GM12865 (cell line): ENCODE measurements at regions not wholly inside any gene's neighbourhood (a gene's known extent, or its start where the extent isn't known, plus 50 kb on each side); places are given as distances from the start of the nearest gene placed in this dataset.
A peak's percentile ranks its signal among the peaks of the same experiment; 100 is the strongest.

Experiments
- DNase-seq: peaks from one replicate; pipeline ENCODE4 v3.0.0; 2010; ENCODE audit warnings: low read depth
- H3K4me3 ChIP-seq: 2 replicates; pipeline ENCODE4 v1.5.1; 2011; ENCODE audit warnings: mild to moderate bottlenecking, low read depth, low read length, control low read depth
- CTCF ChIP-seq: IDR thresholded peaks from 2 replicates; pipeline ENCODE4 v1.5.1; 2011; ENCODE audit warnings: low read length, control low read depth, low read depth, inconsistent platforms; ENCODE audit not compliant: insufficient read depth; ENCODE audit errors: missing control alignments

DNA sequence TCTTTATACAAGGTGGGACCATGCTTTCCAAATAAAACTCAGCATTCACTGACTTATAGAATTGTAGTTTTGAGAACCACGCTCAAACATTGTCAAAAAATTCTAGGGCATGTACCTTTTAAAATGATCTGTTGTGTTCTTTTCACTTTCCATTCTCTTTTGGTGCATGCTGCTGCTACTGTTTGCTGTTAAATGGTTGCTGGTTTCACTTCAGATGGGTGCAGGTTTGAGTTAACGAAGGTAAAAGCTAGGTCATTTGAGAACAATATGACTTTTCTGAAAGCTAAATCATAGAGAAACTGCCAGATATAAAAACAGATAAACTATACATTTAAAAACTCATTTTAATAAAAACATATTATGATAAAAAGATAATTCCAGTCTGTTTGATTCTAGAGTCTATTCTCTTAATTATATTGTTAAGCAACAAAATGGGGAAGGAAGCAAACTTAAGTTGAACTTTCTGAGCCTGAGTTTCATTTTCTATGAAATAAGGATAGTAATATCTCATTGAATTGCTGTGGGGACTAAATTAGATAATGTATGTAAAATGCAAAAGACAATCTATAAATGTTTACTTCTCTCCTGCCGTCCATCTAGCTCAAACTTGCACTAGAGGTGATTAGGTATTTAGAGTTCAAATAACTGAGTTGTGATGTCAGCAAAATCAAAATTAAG is 82.4 kb downstream of the OXSM start:
- peak overlapping the region; percentile 15; the same call in 1 of the 2 replicates for H3K4me3 ChIP-seq
- TF ChIP-seq CTCF, result no peak
- peak; percentile 68 for DNase-seq

GRCh38 chr3:25883492-25883891 is 93.6 kb downstream of the OXSM start:
- TF ChIP-seq CTCF, result no peak

DNA sequence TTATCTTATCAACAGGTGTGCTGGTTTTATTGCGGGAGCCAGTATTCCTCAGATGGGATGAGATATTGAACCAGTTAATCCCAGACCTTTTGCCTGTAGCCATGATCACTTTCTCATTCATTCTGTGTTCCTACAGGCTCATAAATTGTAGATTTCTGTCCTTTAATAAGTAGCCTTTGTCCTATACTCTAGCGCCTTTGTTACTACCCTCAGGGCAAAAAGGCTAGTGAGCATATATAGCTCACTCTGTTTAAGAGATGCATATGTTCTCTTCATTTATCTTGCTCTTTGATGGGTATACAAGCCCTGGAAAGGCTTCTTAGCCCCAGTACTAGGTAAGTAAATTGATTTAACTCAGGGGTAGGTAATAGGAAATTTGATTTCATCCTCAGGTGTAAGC is 95.1 kb downstream of the OXSM start:
- DNase-seq, result no peak
- no peak for TF ChIP-seq CTCF
- no peak overlapping the region for H3K4me3 ChIP-seq

More at GRCh38 chr3:25883492-25883891, 93.6 kb downstream of the OXSM start:
- H3K4me3 ChIP-seq, result no peak overlapping the region
- DNase-seq, result no peak

DNA sequence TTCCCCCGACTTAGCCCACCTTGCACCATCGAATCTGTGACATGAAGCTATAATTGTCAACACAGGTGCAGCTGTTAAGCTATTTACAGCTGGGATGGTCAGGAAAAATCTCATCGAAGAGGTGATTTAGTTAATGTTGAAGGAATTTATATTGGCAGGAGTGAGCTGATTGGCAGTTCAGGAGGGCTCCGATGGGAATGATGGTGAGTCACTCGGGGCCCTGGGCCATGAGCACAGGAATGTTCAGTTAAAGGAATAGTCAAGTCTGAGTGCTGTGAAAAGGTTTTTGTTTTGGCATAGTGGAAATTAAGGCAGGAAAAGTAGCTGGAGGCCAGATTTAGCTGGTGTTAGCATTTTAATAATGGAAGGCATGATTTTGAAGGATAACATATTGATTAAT is 95.7 kb downstream of the OXSM start:
- no peak overlapping the region for H3K4me3 ChIP-seq
- no peak for DNase-seq
- TF ChIP-seq CTCF, result no peak

DNA sequence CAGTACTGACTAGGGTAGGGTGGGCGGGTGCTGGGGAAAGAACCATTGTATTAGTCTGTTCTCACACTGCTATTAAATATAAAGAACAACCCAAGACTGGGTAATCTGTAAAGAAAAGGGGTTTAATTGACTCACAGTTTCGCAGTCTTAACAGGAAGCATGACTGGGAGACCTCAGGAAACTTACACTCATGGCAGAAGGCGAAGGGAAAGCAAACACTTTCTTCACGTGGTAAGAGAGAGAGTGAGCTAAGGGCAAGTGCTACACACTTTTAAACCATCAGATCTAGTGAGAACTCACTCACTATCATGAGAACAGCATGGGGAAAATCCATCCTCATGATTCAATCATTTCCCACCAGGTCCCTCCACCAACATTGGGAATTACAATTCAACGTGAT is 98.0 kb downstream of the OXSM start:
- no peak for TF ChIP-seq CTCF
- H3K4me3 ChIP-seq, result no peak overlapping the region
- DNase-seq, result no peak

- H3K4me3 ChIP-seq, result no peak overlapping the region
- no peak for DNase-seq
- no peak for TF ChIP-seq CTCF
Observed at GRCh38 chr3:25888892-25889524, 99.1 kb downstream of the OXSM start.

DNA sequence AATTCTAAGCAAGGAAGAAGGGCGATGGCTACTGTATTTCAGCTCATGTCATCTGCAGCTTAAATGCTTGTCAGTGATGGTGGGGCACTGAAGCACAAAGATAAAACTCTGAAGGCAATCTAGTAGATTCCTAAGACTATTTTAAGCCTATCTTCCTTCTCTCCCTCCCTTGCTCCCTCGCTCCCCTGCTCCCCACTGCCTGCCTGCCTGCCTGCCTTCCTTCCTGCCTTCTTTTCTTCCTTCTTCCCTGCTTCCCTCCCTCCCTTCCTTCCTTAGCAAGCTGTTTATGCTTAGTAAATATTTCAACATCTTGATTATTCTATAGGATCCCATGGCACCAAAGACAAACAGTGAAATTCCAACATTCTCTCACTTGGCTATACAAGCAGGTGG is 99.6 kb downstream of the OXSM start:
- TF ChIP-seq CTCF, result no peak
- no peak for DNase-seq
- H3K4me3 ChIP-seq, result no peak overlapping the region
